Endothelial cell of umbilical vein (primary cell): ENCODE measurements at regions not wholly inside any gene's neighbourhood (a gene's known extent, or its start where the extent isn't known, plus 50 kb on each side); places are given as distances from the start of the nearest gene placed in this dataset.

ENCODE experiments used
- BruUV-seq: library from RNA; stranded (reverse); fragments of 400-500 nt; replicated peaks from 2 replicates; lab custom pipeline; 2021; lab: Mats Ljungman, UMichigan
- CTCF ChIA-PET: fragments of 300-600, 350-600 bp; sonication (Branson Sonifier 250); formaldehyde crosslinking; loops from one replicate; lab custom pipeline; 2021; ENCODE audit warnings: antibody characterized with exemption, inconsistent platforms; lab: Charles Lee
- POLR2A ChIA-PET: fragments of 300-600, 350-600 bp; sonication (Branson Sonifier 250); formaldehyde crosslinking; loops from one replicate; lab custom pipeline; 2021; ENCODE audit warnings: antibody characterized with exemption, inconsistent platforms; lab: Charles Lee
- DNase-seq: peaks from one replicate; pipeline ENCODE4 v3.0.0-alpha.2; 2011; ENCODE audit warnings: low read depth, low spot score
- FAIRE-seq: peaks from 2 replicates; lab custom pipeline; 2011; peaks lifted over from hg19 to GRCh38; lab: Jason Lieb, UNC
- H2AFZ ChIP-seq: 2 replicates; pipeline ENCODE4 v1.6.0; 2012; ENCODE audit warnings: low read depth, low read length, control low read depth, inconsistent platforms
- H3K27ac ChIP-seq: 2 replicates; pipeline ENCODE4 v1.5.1; 2011; ENCODE audit warnings: low read depth, mild to moderate bottlenecking, control low read depth, low read length, moderate library complexity; ENCODE audit not compliant: insufficient read depth
- H3K27me3 ChIP-seq, 2 experiments: 2 replicates each; pipeline versions ENCODE4 v1.6.0 to v1.6.1; 2011; ENCODE audit warnings: low read length in 2 of 2, mixed read lengths in 1 of 2; ENCODE audit not compliant: control insufficient read depth in 2 of 2, insufficient read depth in 2 of 2
- H3K36me3 ChIP-seq, 2 experiments: 2 replicates in 1 of 2; 3 replicates in 1 of 2; pipeline ENCODE4 v1.5.1; 2011; ENCODE audit warnings: low read length in 2 of 2, mild to moderate bottlenecking in 1 of 2, moderate library complexity in 1 of 2; ENCODE audit not compliant: control insufficient read depth in 2 of 2, insufficient read depth in 2 of 2; ENCODE audit errors: extremely low read depth in 1 of 2
- H3K4me1 ChIP-seq: 3 replicates; pipeline ENCODE4 v1.5.1; 2011; ENCODE audit warnings: mild to moderate bottlenecking, low read length; ENCODE audit not compliant: control insufficient read depth, insufficient read depth; ENCODE audit errors: extremely low read depth
- H3K4me2 ChIP-seq: 2 replicates; pipeline ENCODE4 v1.6.1; 2011; ENCODE audit warnings: low read length, control low read depth, mixed read lengths; ENCODE audit not compliant: insufficient read depth
- H3K4me3 ChIP-seq, 3 experiments: fragments of 200-600 bp in 1 of 3; sonication (generic), shearing (Covaris generic) in 1 of 3; replicated peaks in 1 of 3; 2 replicates each; pipeline ENCODE4 v1.5.1; 2011 to 2016; ENCODE audit warnings: control low read depth in 3 of 3, low read length in 3 of 3, mild to moderate bottlenecking in 2 of 3, inconsistent platforms in 1 of 3, low read depth in 1 of 3, moderate library complexity in 1 of 3; ENCODE audit not compliant: insufficient read depth in 1 of 3
- H3K79me2 ChIP-seq: 2 replicates; pipeline ENCODE4 v1.6.0; 2012; ENCODE audit warnings: low read length, inconsistent platforms; ENCODE audit not compliant: control insufficient read depth, insufficient read depth
- H3K9ac ChIP-seq: replicated peaks from 2 replicates; pipeline ENCODE3; 2011; ENCODE audit warnings: low read length, control low read depth; ENCODE audit not compliant: insufficient read depth; ENCODE audit errors: extremely low read depth
- H3K9me1 ChIP-seq: replicated peaks from 3 replicates; pipeline ENCODE4 v1.6.0; 2011; ENCODE audit warnings: mild to moderate bottlenecking, low read length; ENCODE audit not compliant: control insufficient read depth, insufficient read depth; ENCODE audit errors: extremely low read depth
- H3K9me3 ChIP-seq: replicated peaks from 2 replicates; pipeline ENCODE4 v1.5.1; 2012; ENCODE audit warnings: low read length, inconsistent platforms; ENCODE audit not compliant: control insufficient read depth, insufficient read depth
- H4K20me1 ChIP-seq: replicated peaks from 2 replicates; pipeline ENCODE3; 2011; ENCODE audit warnings: mild to moderate bottlenecking, low read length; ENCODE audit not compliant: control insufficient read depth, insufficient read depth; ENCODE audit errors: extremely low read depth
- CTCF ChIP-seq, 2 donors: IDR thresholded peaks; 1 replicate in 1 of 2; 2 replicates in 1 of 2; pipeline ENCODE4 v1.5.1; 2011; ENCODE audit warnings: low read length in 2 of 2, mild to moderate bottlenecking in 2 of 2, moderate library complexity in 2 of 2, control low read depth in 1 of 2, inconsistent platforms in 1 of 2, low read depth in 1 of 2; ENCODE audit not compliant: insufficient read depth in 1 of 2; ENCODE audit errors: extremely low read depth in 1 of 2
- EZH2 ChIP-seq: IDR thresholded peaks from 2 replicates; pipeline ENCODE4 v1.6.1; 2012; ENCODE audit warnings: borderline replicate concordance, low read depth, mild to moderate bottlenecking, moderate library complexity, low read length, inconsistent platforms; ENCODE audit not compliant: severe bottlenecking
- FOS ChIP-seq: IDR thresholded peaks from 2 replicates; pipeline ENCODE4 v1.6.1; 2011; ENCODE audit warnings: mild to moderate bottlenecking, low read length, moderate library complexity, borderline replicate concordance; ENCODE audit not compliant: insufficient read depth
- GATA2 ChIP-seq: IDR thresholded peaks from 2 replicates; pipeline ENCODE4 v1.7.0; 2011; ENCODE audit warnings: low read depth, mild to moderate bottlenecking, moderate library complexity, mixed read lengths, low read length; ENCODE audit not compliant: insufficient read length, insufficient read depth
- JUN ChIP-seq: IDR thresholded peaks from 2 replicates; pipeline ENCODE4 v1.6.1; 2011; ENCODE audit warnings: borderline replicate concordance, low read depth; ENCODE audit not compliant: insufficient read length, insufficient read depth
- MAX ChIP-seq: IDR thresholded peaks from 2 replicates; pipeline ENCODE4 v1.6.1; 2011; ENCODE audit not compliant: insufficient read depth, insufficient read length
- MYC ChIP-seq: IDR thresholded peaks from one replicate; pipeline ENCODE4 v1.6.1; 2011; ENCODE audit warnings: mild to moderate bottlenecking, low read depth, low read length
- POLR2A ChIP-seq: IDR thresholded peaks from 2 replicates; pipeline ENCODE4 v1.6.1; 2012; ENCODE audit warnings: low read depth, mild to moderate bottlenecking, control low read depth, low read length
- POLR2AphosphoS5 ChIP-seq: IDR thresholded peaks from 2 replicates; pipeline ENCODE4 v1.6.1; 2012; ENCODE audit warnings: low read depth, mild to moderate bottlenecking, control low read depth, low read length, moderate library complexity; ENCODE audit not compliant: insufficient read depth
- dilution Hi-C: fragments of 300-500 bp; cut with MboI; formaldehyde crosslinking; loops from one replicate; pipeline ENCODE4 v1.15.0; 2019; ENCODE audit warnings: low sequenced_read_pairs; ENCODE audit not compliant: extremely low pct_ligation_motif_present
- intact Hi-C: fragments of 100-400 bp; cut with micrococcal nuclease; formaldehyde crosslinking; loops from one replicate; pipeline ENCODE4 v1.10.0; 2022

GRCh38 chr13:105167385-105167784, 1368.1 kb downstream of the EFNB2 start:
- Histone ChIP-seq H3K79me2 (no peaks in the 10 kb centered on the region), H4K20me1 (no peaks in the 10 kb centered on the region), H3K4me1 (no peaks in the 10 kb centered on the region), H3K36me3 (no peaks in the 10 kb centered on the region), H3K9me3 (no peaks in the 10 kb centered on the region), H3K9me1 (no peaks in the 10 kb centered on the region), H3K27me3 (no peaks in the 10 kb centered on the region), H3K9ac (no peak overlapping the region), H3K4me3 (no peak overlapping the region), H3K27ac (no peak overlapping the region), H3K4me2 (no peak overlapping the region), H2AFZ (no peak overlapping the region)
- intact Hi-C loops: no loop called here
- no peak for TF ChIP-seq EZH2
- TF ChIP-seq POLR2AphosphoS5: no peak
- TF ChIP-seq JUN: no peak
- TF ChIP-seq MAX: no peak
- no peak for TF ChIP-seq MYC
- TF ChIP-seq CTCF (IDR thresholded peaks at IDR 0.05; ENCODE audit: extremely low read depth in 1 of 2, insufficient read depth in 1 of 2, low read depth in 1 of 2, low read length in 2 of 2): no peak
- no peak for TF ChIP-seq POLR2A
- TF ChIP-seq FOS: no peak
- TF ChIP-seq GATA2: no peak
- POLR2A ChIA-PET: no interaction called here
- DNase-seq: no peak
- dilution Hi-C loops: no loop called here
- CTCF ChIA-PET: interaction anchor here (0.7 kb wide), 1 partner anchor 632 kb away, joined by 6 read pairs; no protein-coding TSS in a partner anchor
- no peak for FAIRE-seq
- no TSS peak for BruUV-seq
